ENCODE measurements at regions not wholly inside any gene's neighbourhood (a gene's known extent, or its start where the extent isn't known, plus 50 kb on each side); places are given as distances from the start of the nearest gene placed in this dataset.
"Not testable (repeated sequence)": the region's sequence is repeated elsewhere in the genome, so short reads cannot be mapped to it uniquely, and the experiment has no call there.

- DNase-seq: no peak
These were observed 293.7 kb upstream of the GALNTL6 start for GRCh38 chr4:171519457-171519856.

DNA sequence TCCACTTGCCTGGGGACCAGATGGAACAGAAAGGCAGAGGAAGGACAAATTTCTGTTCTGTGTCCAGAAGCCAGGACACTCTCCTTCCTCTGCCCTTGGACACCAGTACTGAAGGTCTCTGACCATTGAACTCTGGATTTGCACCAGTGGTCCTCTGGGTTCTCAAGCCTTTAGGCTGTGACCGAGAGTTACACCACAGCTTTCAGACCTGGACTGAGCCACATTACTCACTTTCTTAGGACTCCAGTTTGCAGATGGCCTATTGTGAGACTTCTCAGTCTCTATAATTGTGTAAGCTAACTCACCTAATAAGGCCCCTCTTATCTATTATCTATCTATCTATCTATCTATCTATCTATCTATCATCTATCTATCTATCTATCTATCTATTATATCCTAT lies 295.3 kb upstream of the GALNTL6 start:
- no peak for DNase-seq

DNA sequence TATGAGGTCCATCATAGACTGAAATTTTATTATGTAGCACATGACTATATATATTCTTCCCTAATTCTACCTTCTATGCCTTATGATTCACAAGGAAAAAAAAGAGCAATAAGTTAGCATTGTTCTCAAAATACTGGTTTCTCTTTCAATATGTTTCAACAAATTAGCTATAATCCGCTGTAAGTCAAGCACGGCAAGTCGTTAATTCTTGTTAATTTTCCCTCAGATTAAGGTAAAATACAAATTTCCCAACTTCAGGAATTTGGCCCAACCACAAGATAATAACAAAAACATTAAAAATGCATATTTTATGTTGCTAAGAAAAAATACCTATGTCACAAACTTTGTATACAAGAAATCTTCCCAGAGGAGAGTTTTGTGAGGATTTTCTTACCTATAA lies 296.5 kb upstream of the GALNTL6 start:
- no peak for DNase-seq

DNA sequence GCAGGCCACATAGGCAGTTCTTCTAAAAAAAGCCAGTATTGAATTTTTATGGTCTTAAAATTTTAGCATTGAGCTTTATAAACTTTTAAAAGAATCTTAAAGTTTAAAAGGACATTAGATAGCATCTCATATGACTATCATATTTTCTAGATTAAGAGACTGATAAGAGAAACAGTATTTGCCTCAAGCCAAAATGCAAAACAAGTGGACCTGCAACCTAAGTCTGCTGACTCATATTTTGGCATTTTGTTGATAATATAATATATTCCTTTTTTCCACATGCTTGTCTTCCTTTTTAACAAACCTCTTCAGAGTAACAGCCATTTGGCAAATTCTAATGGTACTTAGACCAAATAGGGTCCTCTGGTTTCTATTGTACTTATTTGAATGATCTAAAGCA lies 328.5 kb upstream of the GALNTL6 start:
- no peak for DNase-seq

GRCh38 chr4:171478181-171478580 lies 335.0 kb upstream of the GALNTL6 start:
- no peak for DNase-seq

- not testable (repeated sequence) for DNase-seq
These were observed 338.1 kb upstream of the GALNTL6 start for GRCh38 chr4:171475111-171475510.

GRCh38 chr4:171473155-171473554 lies 340.0 kb upstream of the GALNTL6 start:
- no peak for DNase-seq

- no peak for DNase-seq
These were observed 341.0 kb upstream of the GALNTL6 start for GRCh38 chr4:171472230-171472629.

DNA sequence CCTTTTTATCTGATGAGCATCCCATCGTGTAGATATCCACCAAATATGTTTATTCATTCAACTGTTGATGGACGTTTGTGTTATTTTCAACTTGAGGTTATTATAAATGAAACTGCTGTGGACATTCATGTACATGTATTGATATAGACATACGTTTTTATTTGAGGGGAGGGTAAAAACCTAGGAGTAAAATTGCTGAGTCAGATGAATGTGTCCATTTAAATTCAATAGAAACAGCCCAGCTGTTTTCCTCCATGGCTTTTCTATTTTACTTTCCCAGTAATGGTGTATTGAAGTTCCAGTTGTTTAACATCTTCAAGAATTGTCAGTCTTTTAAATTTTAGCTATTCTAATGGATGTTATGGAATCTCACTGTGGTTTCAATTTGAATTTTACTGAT lies 348.7 kb upstream of the GALNTL6 start:
- DNase-seq: no peak

- no peak for DNase-seq
These were observed 352.0 kb upstream of the GALNTL6 start for GRCh38 chr4:171461191-171461590.

- DNase-seq: no peak
These were observed 364.2 kb upstream of the GALNTL6 start for GRCh38 chr4:171448919-171449481.

DNA sequence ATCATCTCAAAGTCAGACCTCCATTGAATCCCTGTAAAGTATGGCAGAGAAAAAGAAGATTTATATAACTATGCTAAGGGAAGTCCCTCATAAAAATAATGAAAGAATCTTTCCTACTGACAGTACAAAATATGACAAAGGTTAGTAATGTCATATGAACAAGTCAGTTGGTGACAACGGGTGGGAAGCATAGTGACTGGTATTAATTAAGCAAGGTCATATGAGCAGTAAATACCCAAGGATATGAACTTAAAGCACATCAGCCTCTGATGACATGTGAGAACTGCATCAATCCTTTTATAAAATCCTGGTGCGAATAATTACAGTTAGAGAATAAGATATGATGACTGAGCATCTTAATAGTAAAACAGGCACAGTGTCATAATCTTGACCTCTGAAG lies 364.8 kb upstream of the GALNTL6 start:
- no peak for DNase-seq

- no peak for DNase-seq
These were observed 371.8 kb upstream of the GALNTL6 start for GRCh38 chr4:171441300-171441941.

- no peak for DNase-seq
These were observed 379.5 kb upstream of the GALNTL6 start for GRCh38 chr4:171433674-171434073.

GRCh38 chr4:171432536-171432935 lies 380.7 kb upstream of the GALNTL6 start:
- no peak for DNase-seq

DNA sequence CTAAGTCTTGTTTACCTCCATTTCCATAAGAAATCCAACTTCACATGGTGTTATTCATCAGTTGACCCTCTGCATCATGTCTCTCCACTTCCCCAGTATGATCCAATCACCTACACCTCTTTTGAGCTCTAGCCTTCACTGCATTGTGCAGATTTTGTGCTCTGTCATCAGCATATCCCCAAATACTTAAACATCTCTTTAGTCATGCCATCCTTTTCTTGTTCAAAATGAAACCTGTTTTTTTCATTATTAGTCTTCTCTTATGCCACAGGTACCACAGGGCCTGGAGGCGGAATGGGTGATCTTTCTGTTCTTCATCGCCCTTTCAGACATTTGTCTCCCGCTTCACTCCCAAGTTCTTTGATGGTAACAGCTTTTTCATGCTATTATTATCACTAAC lies 382.7 kb upstream of the GALNTL6 start:
- DNase-seq: no peak

DNA sequence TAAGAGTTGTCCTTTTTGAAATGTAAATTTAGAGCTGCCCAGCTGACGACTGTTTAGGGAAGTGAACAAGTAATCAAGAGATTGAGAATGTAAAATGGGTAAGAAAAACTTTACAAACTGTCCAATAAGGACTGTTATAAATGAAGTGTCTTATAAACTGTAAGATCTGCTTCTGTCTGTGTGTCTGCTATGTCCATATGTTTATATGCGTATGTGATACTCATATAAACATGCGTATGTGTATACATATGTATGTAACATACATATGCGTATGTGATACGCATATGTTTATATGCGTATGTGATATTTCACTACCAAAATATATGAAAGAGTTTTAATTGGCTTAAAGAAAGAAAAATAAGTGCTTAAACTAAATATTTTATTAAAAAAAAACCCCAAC lies 416.0 kb upstream of the GALNTL6 start:
- DNase-seq: no peak

DNA sequence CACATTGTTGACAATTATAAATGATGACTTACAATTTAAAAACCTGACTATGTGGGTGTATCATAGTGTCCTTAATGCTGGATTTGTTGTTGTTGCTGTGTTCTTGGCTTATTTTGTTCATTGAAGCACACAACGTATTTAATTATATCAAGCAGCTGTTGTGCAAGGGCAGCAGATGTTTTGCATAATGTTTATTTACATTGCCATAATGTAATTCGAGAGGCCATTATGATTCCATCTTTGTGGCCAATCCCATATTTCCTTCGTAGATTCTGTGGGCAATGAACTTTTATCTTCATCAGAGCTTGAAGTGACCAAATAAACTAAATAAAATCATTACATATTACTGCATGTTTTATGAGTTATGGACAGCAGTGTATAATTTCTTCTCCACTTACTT lies 422.6 kb upstream of the GALNTL6 start:
- DNase-seq: no peak

GRCh38 chr4:171378323-171378722 lies 434.9 kb upstream of the GALNTL6 start:
- DNase-seq: no peak

DNA sequence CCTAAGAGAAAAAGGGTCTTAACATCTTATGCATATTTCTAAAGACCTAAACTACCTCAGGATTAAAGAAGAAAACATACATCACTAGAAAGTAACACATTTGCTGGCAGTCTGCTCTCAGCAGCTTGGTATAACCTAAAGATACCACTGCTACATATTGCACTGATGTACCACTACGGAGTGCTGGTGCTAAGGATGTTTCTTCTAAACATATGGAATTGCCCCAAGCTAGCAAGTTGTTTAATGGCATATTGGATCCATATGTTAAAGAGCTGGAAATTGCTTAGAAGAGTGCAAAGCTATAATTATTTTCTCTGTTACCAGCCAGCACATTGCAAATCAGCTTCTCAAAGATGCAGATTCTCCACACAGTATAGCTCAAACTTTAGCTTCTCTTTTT lies 436.5 kb upstream of the GALNTL6 start:
- DNase-seq: no peak

DNA sequence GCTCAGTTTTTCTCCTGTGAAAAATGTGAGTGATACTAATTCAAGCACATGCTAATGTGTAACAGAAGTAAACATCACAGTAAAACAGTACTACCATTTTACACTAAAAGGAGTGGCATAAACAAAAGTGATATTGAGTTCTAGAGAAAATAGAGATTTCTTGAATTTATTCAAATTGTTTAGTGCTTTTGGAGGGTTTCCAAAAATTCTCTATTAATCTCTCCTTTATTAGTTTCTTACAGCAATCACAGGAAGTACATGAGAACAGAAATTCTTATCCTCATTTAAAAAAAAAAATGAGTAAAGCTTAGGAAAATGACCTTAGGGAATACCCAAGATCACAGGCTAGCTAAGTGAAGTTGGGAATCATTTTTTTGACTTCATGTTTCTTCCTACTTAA lies 459.7 kb upstream of the GALNTL6 start:
- DNase-seq: no peak

DNA sequence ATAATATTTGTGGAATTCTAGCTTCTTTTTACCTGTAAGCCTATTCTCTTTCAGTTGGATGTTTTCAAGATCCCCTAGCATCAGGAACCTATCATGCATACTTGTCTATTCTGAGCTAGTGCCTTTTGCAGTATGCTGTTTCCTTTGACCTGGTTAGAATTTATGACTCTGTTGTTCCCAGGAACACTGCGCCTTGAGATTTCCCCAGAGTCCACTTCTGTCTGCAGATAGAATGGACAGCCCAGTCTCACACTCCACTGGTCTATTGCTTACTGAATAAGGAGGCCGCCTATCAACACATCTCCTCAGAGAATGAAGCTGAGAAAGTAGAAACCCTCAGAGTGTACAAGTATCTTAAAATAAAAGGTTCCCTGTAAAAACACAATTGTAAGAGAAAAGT lies 465.1 kb upstream of the GALNTL6 start:
- no peak for DNase-seq

DNA sequence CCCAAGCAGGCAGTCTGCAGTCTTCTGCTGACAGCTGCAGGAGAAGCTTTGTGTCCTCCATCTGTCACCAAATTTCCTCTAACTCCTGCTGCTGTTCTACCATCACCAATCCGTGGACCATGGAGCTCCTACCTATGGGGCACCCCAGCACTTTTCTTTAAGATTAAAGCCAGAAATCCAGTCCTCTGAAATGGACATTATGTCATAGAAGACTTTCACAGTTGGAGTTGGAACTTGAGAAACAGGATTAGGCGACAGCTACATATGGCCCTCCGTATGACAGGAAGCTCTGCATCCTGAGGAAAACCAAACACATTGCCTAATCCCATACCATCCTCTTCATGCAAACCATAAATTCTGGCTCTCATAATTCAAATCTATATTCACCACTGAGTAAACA lies 470.6 kb upstream of the GALNTL6 start:
- no peak for DNase-seq

DNA sequence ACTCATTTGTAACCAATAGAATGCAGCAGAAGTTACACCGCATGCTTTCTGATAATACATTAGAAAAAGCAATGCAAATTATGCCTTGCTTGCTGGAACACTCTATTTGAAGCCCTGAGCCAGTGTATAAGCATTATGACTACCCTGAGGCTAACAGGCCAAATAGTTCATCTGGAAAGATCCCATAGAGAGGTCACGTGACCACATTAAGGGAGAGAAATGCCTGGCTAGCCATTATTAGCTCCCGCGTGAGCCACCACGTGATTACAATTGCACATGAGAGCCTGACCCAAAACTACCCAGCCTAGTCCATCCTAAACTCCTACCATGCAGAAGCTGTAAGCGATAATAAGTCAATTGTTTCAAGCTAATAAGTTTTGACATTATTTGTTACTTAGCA lies 472.9 kb upstream of the GALNTL6 start:
- no peak for DNase-seq

DNA sequence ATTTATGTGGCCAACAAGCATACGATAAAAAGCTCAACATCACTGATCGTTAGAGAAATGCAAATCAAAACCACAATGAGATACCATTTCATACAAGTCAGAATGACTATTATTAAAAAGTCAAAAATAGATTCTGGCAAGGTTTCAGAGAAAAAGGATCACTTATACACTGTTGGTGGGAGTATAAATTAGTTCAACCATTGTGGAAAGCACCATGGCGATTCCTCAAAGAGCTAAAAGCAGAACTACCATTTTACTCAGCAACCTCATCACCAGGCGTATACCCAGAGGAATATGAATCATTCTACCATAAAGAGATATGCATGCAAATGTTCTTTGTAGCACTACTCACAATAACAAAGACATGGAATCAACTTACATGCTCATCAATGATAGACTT lies 478.7 kb upstream of the GALNTL6 start:
- DNase-seq: no peak
